PC-3 (cell line): ENCODE measurements at regions not wholly inside any gene's neighbourhood (a gene's known extent, or its start where the extent isn't known, plus 50 kb on each side); places are given as distances from the start of the nearest gene placed in this dataset.

Experiments used
- ATAC-seq: fragments of 200-7000 bp; cut with Tn5 transposase; 2 replicates; pipeline ENCODE4 v1.9.1; 2020; ENCODE audit warnings: mild to moderate bottlenecking, moderate library complexity
- BruUV-seq: library from RNA; stranded (reverse); fragments of 400-500 nt; replicated peaks from 2 replicates; lab custom pipeline; 2021; lab: Mats Ljungman, UMichigan
- CTCF ChIA-PET: fragments of 300-600 bp; sonication (Branson Sonifier 250); formaldehyde crosslinking; loops from one replicate; lab custom pipeline; 2022; ENCODE audit warnings: antibody characterized with exemption; lab: Charles Lee
- POLR2A ChIA-PET: fragments of 300-600 bp; sonication (Branson Sonifier 250); formaldehyde crosslinking; loops from one replicate; lab custom pipeline; 2022; ENCODE audit warnings: antibody characterized with exemption; ENCODE audit not compliant: unreplicated experiment; lab: Charles Lee
- DNase-seq: peaks from one replicate; pipeline ENCODE4 v3.0.0-alpha.2; 2015
- H2AFZ ChIP-seq: fragments of 300-600 bp; sonication (generic); 2 replicates; pipeline ENCODE4 v1.6.0; 2016; ENCODE audit warnings: antibody characterized with exemption, low read length
- H3F3A ChIP-seq: fragments of 300-600 bp; sonication (generic); one replicate; pipeline ENCODE4 v1.6.0; 2017; ENCODE audit warnings: antibody characterized with exemption, low read length, control low read depth, mild to moderate bottlenecking; ENCODE audit not compliant: unreplicated experiment
- H3K27ac ChIP-seq: fragments of 300-600 bp; sonication (generic); 2 replicates; pipeline ENCODE4 v1.5.1; 2016; ENCODE audit warnings: mild to moderate bottlenecking, low read length
- H3K27me3 ChIP-seq: fragments of 300-600 bp; sonication (generic); 2 replicates; pipeline ENCODE4 v1.6.1; 2016; ENCODE audit warnings: low read length, mixed read lengths
- H3K36me3 ChIP-seq: fragments of 300-600 bp; sonication (generic); 2 replicates; pipeline ENCODE4 v1.6.1; 2016; ENCODE audit warnings: low read depth, mixed run types, low read length, mixed read lengths
- H3K4me1 ChIP-seq: fragments of 300-600 bp; sonication (generic); 2 replicates; pipeline ENCODE4 v1.5.1; 2016; ENCODE audit warnings: low read length; ENCODE audit not compliant: insufficient read depth
- H3K4me2 ChIP-seq: fragments of 300-600 bp; sonication (generic); 2 replicates; pipeline ENCODE4 v1.6.0; 2016; ENCODE audit warnings: low read length
- H3K4me3 ChIP-seq: fragments of 300-600 bp; sonication (generic); 2 replicates; pipeline ENCODE4 v1.5.1; 2016; ENCODE audit warnings: mild to moderate bottlenecking, low read length, mixed read lengths
- H3K79me2 ChIP-seq: fragments of 300-600 bp; sonication (generic); 2 replicates; pipeline ENCODE4 v1.6.1; 2017; ENCODE audit warnings: low read length, mixed read lengths
- H3K9ac ChIP-seq: fragments of 300-600 bp; sonication (generic); 2 replicates; pipeline ENCODE4 v1.6.0; 2016; ENCODE audit warnings: mild to moderate bottlenecking, low read length
- H3K9me2 ChIP-seq: fragments of 300-600 bp; sonication (generic); replicated peaks from 2 replicates; pipeline ENCODE4 v1.6.1; 2016; ENCODE audit warnings: mixed run types, low read length, mixed read lengths
- H3K9me3 ChIP-seq: fragments of 300-600 bp; sonication (generic); 2 replicates; pipeline ENCODE4 v1.6.1; 2016; ENCODE audit warnings: low read length, mixed read lengths
- H4K20me1 ChIP-seq: fragments of 300-600 bp; sonication (generic); 2 replicates; pipeline ENCODE4 v1.6.1; 2016; ENCODE audit warnings: low read length, mixed read lengths
- CTCF ChIP-seq: fragments of 300-600 bp; sonication (generic); conservative IDR thresholded peaks from 2 replicates; pipeline ENCODE4 v1.5.1; 2017; ENCODE audit warnings: antibody characterized with exemption, low read depth, mild to moderate bottlenecking, low read length
- EZH2 ChIP-seq: fragments of 300-600 bp; sonication (generic); IDR thresholded peaks from one replicate; pipeline ENCODE4 v1.6.1; 2017; ENCODE audit warnings: antibody characterized with exemption, mild to moderate bottlenecking, low read length; ENCODE audit not compliant: unreplicated experiment
- EZH2phosphoT487 ChIP-seq: fragments of 300-600 bp; sonication (generic); IDR thresholded peaks from 2 replicates; pipeline ENCODE4 v1.6.1; 2018; ENCODE audit warnings: mild to moderate bottlenecking, antibody characterized with exemption, low read length, borderline replicate concordance
- intact Hi-C: fragments of 100-400 bp; cut with micrococcal nuclease; formaldehyde crosslinking; loops from 2 replicates; pipeline ENCODE4 v1.9.0; 2023

- no peaks in the 10 kb centered on the region for H4K20me1 ChIP-seq
- POLR2A ChIA-PET: no interaction called here
- no peaks in the 10 kb centered on the region for H3K27me3 ChIP-seq
- H3K4me3 ChIP-seq: no peak overlapping the region
- ATAC-seq (no peak), DNase-seq (no peak)
- no TSS peak for BruUV-seq
- no peaks in the 10 kb centered on the region for H3K4me1 ChIP-seq
- no peaks in the 10 kb centered on the region for H3F3A ChIP-seq
- CTCF ChIA-PET: no interaction called here
- intact Hi-C loops: no loop called here
- H3K9me2 ChIP-seq: no peaks in the 10 kb centered on the region
- H3K79me2 ChIP-seq: no peaks in the 10 kb centered on the region
- H3K36me3 ChIP-seq: no peaks in the 10 kb centered on the region
- no peak overlapping the region for H3K9ac ChIP-seq
- H3K27ac ChIP-seq: no peak overlapping the region
- no peaks in the 10 kb centered on the region for H3K9me3 ChIP-seq
- no peak for TF ChIP-seq CTCF
- TF ChIP-seq EZH2phosphoT487: no peak
- TF ChIP-seq EZH2: no peak
- H3K4me2 ChIP-seq: no peak overlapping the region
- no peak overlapping the region for H2AFZ ChIP-seq
Observed at GRCh38 chr10:121148921-121149320, 297.8 kb downstream of the WDR11 start.

GRCh38 chr10:121152033-121152432 lies 300.9 kb downstream of the WDR11 start:
- no TSS peak for BruUV-seq

More at GRCh38 chr10:121152033-121152432, 300.9 kb downstream of the WDR11 start:
- Histone ChIP-seq H3K27me3 (no peaks in the 10 kb centered on the region), H3K4me1 (no peaks in the 10 kb centered on the region), H4K20me1 (no peaks in the 10 kb centered on the region), H3K79me2 (no peaks in the 10 kb centered on the region), H3K4me2 (no peak overlapping the region), H2AFZ (no peak overlapping the region), H3K36me3 (no peaks in the 10 kb centered on the region), H3K4me3 (no peak overlapping the region), H3K9me3 (no peaks in the 10 kb centered on the region), H3K27ac (no peak overlapping the region), H3F3A (no peaks in the 10 kb centered on the region), H3K9ac (no peak overlapping the region), H3K9me2 (no peaks in the 10 kb centered on the region)
- intact Hi-C loops: no loop called here
- POLR2A ChIA-PET: no interaction called here
- CTCF ChIA-PET: no interaction called here
- TF ChIP-seq CTCF (no peak), EZH2phosphoT487 (no peak), EZH2 (no peak)
- DNase-seq (no peak), ATAC-seq (no peak)
